ENCODE measurements at regions not wholly inside any gene's neighbourhood (a gene's known extent, or its start where the extent isn't known, plus 50 kb on each side); places are given as distances from the start of the nearest gene placed in this dataset.

GRCh38 chr7:46565253-46566096, 644.4 kb upstream of the IGFBP3 start:
- Histone ChIP-seq H3K36me3 (ENCODE audit: insufficient read depth, low read length) (no peaks in the 10 kb centered on the region), H3K4me2 (ENCODE audit: insufficient read depth, low read length) (no peak overlapping the region), H2AFZ (ENCODE audit: low read length) (no peak overlapping the region), H3K79me2 (ENCODE audit: insufficient read depth, low read length) (no peaks in the 10 kb centered on the region), H3K4me1 (ENCODE audit: insufficient read depth, low read length) (peaks cover 11% of the 10 kb centered on the region), H3K27ac (ENCODE audit: low read depth, low read length) (peak overlapping the region; percentile 69), H3K9me3 (ENCODE audit: low read depth, low read length) (no peaks in the 10 kb centered on the region), H4K20me1 (ENCODE audit: insufficient read depth, low read length) (no peaks in the 10 kb centered on the region), H3K4me3 (ENCODE audit: insufficient read depth, low read length) (no peak overlapping the region), H3K27me3 (ENCODE audit: insufficient read depth, low read length) (no peaks in the 10 kb centered on the region)
- DNase-seq (ENCODE audit: insufficient read length, low spot score, missing footprints), result peak; percentile 15
- no peak for TF ChIP-seq CTCF (IDR thresholded peaks at IDR 0.05; ENCODE audit: extremely low read depth, low read depth, low read length)

DNA sequence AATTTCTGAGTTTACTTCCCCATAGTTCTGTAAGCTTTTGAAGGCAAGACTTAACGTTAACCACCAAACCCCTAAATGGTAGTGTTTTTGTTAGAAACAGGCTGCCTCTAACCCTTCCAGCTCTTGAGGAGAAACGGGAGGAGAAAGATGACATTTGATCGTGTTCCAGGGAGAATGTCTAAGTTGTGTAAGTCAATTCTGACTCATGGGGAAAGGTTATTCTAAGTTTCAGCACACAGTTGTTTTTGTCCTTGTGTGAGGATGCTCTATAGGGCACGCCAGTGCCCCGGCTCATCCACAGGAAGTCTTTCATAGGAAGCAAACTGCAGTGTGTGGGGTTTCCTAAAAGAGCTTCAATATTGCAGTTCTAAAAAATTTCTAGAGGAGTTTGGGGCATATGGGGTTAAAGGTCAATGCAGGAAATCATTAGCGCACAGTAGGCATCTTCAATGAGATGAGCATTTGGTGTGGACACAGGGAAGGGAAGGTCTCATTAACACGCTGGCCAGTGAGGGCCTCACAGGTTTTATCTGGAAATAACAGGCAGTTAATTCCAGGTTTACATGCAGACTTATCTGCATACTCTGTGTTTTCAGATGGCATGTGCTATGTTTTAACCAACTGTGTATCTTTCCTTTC, 638.2 kb upstream of the IGFBP3 start:
- H3K79me2 ChIP-seq (ENCODE audit: insufficient read depth, low read length), result no peaks in the 10 kb centered on the region
- H3K4me2 ChIP-seq (ENCODE audit: insufficient read depth, low read length), result peak overlapping the region; percentile 19
- peak overlapping the region; percentile 42 for H2AFZ ChIP-seq (ENCODE audit: low read length)
- peak overlapping the region; percentile 79 for H3K27ac ChIP-seq (ENCODE audit: low read depth, low read length)
- H3K4me1 ChIP-seq (ENCODE audit: insufficient read depth, low read length), result peaks cover 29% of the 10 kb centered on the region
- DNase-seq (ENCODE audit: insufficient read length, low spot score, missing footprints), result no peak
- no peak overlapping the region for H3K4me3 ChIP-seq (ENCODE audit: insufficient read depth, low read length)
- TF ChIP-seq CTCF (IDR thresholded peaks at IDR 0.05; ENCODE audit: extremely low read depth, low read depth, low read length), result no peak
- no peaks in the 10 kb centered on the region for H3K9me3 ChIP-seq (ENCODE audit: low read depth, low read length)
- no peaks in the 10 kb centered on the region for H4K20me1 ChIP-seq (ENCODE audit: insufficient read depth, low read length)
- no peaks in the 10 kb centered on the region for H3K36me3 ChIP-seq (ENCODE audit: insufficient read depth, low read length)
- H3K27me3 ChIP-seq (ENCODE audit: insufficient read depth, low read length), result no peaks in the 10 kb centered on the region

DNA sequence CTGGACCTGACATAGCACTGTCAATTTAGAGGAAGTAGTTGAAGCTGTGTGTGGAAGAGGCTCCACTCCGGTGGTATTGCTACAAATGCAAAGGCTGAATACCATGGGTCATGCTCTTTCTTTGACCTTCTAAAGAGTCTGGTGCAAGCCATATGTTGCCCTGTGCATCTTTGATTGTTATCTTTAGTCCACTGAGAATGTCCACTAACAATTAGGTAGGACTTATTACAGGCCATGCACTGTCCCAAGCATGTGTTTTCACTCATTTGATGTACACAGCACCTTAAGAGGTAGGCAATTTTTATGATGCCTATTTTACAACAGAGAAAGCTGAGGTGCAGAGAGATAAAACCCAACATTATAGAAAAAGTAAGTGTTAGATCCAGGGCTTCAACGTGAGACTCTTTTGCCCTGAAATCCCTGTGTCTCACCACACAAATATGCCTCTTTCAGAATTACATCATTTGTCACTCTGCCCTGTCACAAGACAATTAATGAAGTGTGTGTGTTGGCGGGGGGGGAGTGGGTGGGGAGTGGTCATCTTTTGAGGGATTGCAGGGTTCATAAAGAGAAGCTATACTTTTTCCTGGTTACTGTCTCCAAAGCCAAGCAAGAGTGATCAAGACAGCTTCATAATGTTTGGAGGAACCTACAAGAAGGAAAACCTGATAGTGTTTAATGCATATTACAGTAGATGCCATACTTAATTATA, 637.6 kb upstream of the IGFBP3 start:
- peak overlapping the region; percentile 79 for H3K27ac ChIP-seq (ENCODE audit: low read depth, low read length)
- no peak for TF ChIP-seq CTCF (IDR thresholded peaks at IDR 0.05; ENCODE audit: extremely low read depth, low read depth, low read length)
- H3K36me3 ChIP-seq (ENCODE audit: insufficient read depth, low read length), result no peaks in the 10 kb centered on the region
- no peaks in the 10 kb centered on the region for H3K27me3 ChIP-seq (ENCODE audit: insufficient read depth, low read length)
- peak overlapping the region; percentile 42 for H2AFZ ChIP-seq (ENCODE audit: low read length)
- peak overlapping the region; percentile 19 for H3K4me2 ChIP-seq (ENCODE audit: insufficient read depth, low read length)
- no peaks in the 10 kb centered on the region for H4K20me1 ChIP-seq (ENCODE audit: insufficient read depth, low read length)
- no peak for DNase-seq (ENCODE audit: insufficient read length, low spot score, missing footprints)
- H3K9me3 ChIP-seq (ENCODE audit: low read depth, low read length), result no peaks in the 10 kb centered on the region
- H3K4me1 ChIP-seq (ENCODE audit: insufficient read depth, low read length), result peaks cover 29% of the 10 kb centered on the region
- no peak overlapping the region for H3K4me3 ChIP-seq (ENCODE audit: insufficient read depth, low read length)
- H3K79me2 ChIP-seq (ENCODE audit: insufficient read depth, low read length), result no peaks in the 10 kb centered on the region

- no peak overlapping the region for H2AFZ ChIP-seq (ENCODE audit: low read length)
- H3K4me1 ChIP-seq (ENCODE audit: insufficient read depth, low read length), result peaks cover 29% of the 10 kb centered on the region
- DNase-seq (ENCODE audit: insufficient read length, low spot score, missing footprints), result no peak
- no peak for TF ChIP-seq CTCF (IDR thresholded peaks at IDR 0.05; ENCODE audit: extremely low read depth, low read depth, low read length)
- H3K27me3 ChIP-seq (ENCODE audit: insufficient read depth, low read length), result no peaks in the 10 kb centered on the region
- peak overlapping the region; percentile 3 for H3K27ac ChIP-seq (ENCODE audit: low read depth, low read length)
- H3K36me3 ChIP-seq (ENCODE audit: insufficient read depth, low read length), result no peaks in the 10 kb centered on the region
- no peak overlapping the region for H3K4me2 ChIP-seq (ENCODE audit: insufficient read depth, low read length)
- H3K9me3 ChIP-seq (ENCODE audit: low read depth, low read length), result no peaks in the 10 kb centered on the region
- H3K4me3 ChIP-seq (ENCODE audit: insufficient read depth, low read length), result no peak overlapping the region
- no peaks in the 10 kb centered on the region for H4K20me1 ChIP-seq (ENCODE audit: insufficient read depth, low read length)
- no peaks in the 10 kb centered on the region for H3K79me2 ChIP-seq (ENCODE audit: insufficient read depth, low read length)
Observed at GRCh38 chr7:46557781-46558180, 636.7 kb upstream of the IGFBP3 start.

Measured in osteoblast (primary cell).